Stimulated activated CD8-positive, alpha-beta memory T cell treated with anti-CD3 and anti-CD28 coated beads, Interleukin-2, amount 100 ng/mL, for 48 hours (primary cell): ENCODE measurements at regions not wholly inside any gene's neighbourhood (a gene's known extent, or its start where the extent isn't known, plus 50 kb on each side); places are given as distances from the start of the nearest gene placed in this dataset.

Source experiments
- DNase-seq, 2 donors: peaks; one replicate each; pipeline ENCODE4 v3.0.0-alpha.2; 2020; ENCODE audit warnings: low read depth in 2 of 2

GRCh38 chr1:234719454-234720251, 109.7 kb upstream of the IRF2BP2 start:
- DNase-seq: no peak

GRCh38 chr1:234718496-234719453, 108.8 kb upstream of the IRF2BP2 start:
- DNase-seq: no peak

GRCh38 chr1:234716908-234717375, 107.0 kb upstream of the IRF2BP2 start:
- DNase-seq: no peak

- DNase-seq: no peak
Measured at GRCh38 chr1:234715252-234716014, 105.5 kb upstream of the IRF2BP2 start.

- no peak for DNase-seq
Measured at GRCh38 chr1:234713859-234714258, 103.9 kb upstream of the IRF2BP2 start.

GRCh38 chr1:234713440-234713839, 103.5 kb upstream of the IRF2BP2 start:
- DNase-seq: no peak

GRCh38 chr1:234712891-234713305, 102.9 kb upstream of the IRF2BP2 start:
- no peak for DNase-seq

GRCh38 chr1:234710936-234711724, 101.2 kb upstream of the IRF2BP2 start:
- DNase-seq: no peak

- no peak for DNase-seq
Measured at GRCh38 chr1:234710381-234710780, 100.4 kb upstream of the IRF2BP2 start.

GRCh38 chr1:234709473-234710228, 99.7 kb upstream of the IRF2BP2 start:
- DNase-seq: no peak

GRCh38 chr1:234708700-234709395, 98.9 kb upstream of the IRF2BP2 start:
- no peak for DNase-seq

GRCh38 chr1:234707641-234708040, 97.7 kb upstream of the IRF2BP2 start:
- no peak for DNase-seq

GRCh38 chr1:234706931-234707330, 97.0 kb upstream of the IRF2BP2 start:
- no peak for DNase-seq

- no peak for DNase-seq
Measured at GRCh38 chr1:234706199-234706598, 96.2 kb upstream of the IRF2BP2 start.

GRCh38 chr1:234705615-234706014, 95.6 kb upstream of the IRF2BP2 start:
- DNase-seq: no peak

GRCh38 chr1:234704106-234704887, 94.3 kb upstream of the IRF2BP2 start:
- no peak for DNase-seq

- no peak for DNase-seq
Measured at GRCh38 chr1:234702342-234703000, 92.5 kb upstream of the IRF2BP2 start.

GRCh38 chr1:234701737-234702341, 91.9 kb upstream of the IRF2BP2 start:
- no peak for DNase-seq
